HG02610 (cell line): ENCODE measurements at regions not wholly inside any gene's neighbourhood (a gene's known extent, or its start where the extent isn't known, plus 50 kb on each side); places are given as distances from the start of the nearest gene placed in this dataset.

Experiments used
- ATAC-seq: cut with Tn5 transposase; IDR thresholded peaks from one replicate; pipeline ENCODE4 v1.9.1; 2021; ENCODE audit warnings: mild to moderate bottlenecking, moderate library complexity; ENCODE audit not compliant: unreplicated experiment

DNA sequence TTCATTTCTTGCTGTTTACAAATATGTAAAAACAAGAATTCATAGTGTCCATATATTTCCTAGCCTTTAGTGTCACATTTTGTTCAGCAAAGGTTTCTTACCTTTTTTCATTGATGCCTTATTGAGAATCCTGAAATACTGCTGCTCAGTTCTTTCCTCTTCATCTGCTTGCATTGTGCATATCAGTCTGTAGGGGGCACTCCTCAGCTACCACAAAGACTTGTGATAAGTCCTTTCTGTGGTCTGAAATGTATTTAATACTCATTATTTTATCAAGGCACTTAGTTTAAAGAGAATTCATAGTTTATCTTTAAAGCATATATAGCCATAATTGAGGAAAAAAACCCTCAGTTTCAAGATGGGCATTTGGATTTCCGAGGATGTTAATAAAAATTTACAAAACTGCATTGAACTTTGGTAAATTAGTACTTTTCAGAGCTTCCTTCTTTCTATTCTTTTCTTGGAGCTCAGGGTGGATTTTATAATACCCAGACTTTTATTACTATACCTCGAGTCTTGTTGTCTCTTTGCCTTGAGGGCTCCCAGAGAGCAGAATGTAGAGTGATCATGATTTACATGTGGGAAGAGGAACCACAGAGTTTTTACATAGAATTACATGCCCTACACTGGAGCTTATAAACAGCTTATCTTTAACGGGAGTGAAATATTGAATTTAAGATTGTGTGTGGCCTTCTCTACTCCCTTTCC is 570.1 kb downstream of the PLCL1 start:
- ATAC-seq, result no peak

GRCh38 chr2:198371921-198372543 is 567.6 kb downstream of the PLCL1 start:
- ATAC-seq, result peak; percentile 98

- ATAC-seq, result no peak
Observed at GRCh38 chr2:198371329-198371728, 566.9 kb downstream of the PLCL1 start.

GRCh38 chr2:198368089-198368488 is 563.7 kb downstream of the PLCL1 start:
- no peak for ATAC-seq

- ATAC-seq, result no peak
Observed at GRCh38 chr2:198362740-198363139, 558.3 kb downstream of the PLCL1 start.

DNA sequence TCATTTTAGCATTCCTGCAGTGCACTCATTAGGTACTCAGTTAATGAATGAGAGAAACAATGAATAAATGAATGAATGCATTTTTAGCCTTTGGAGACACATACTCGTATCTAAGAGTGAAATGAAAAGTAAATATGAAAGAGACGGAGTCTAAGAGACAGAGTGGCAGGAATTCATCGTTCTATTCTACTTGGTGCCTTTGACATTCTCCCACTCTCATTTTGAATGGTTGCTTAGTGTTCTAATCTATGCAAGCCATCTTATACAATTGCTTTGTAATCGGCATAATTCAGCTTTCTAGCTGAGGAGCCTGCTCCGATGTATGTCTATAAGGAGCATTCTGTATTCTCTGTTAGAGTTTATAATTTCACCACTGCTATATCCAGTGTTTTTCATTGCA is 554.9 kb downstream of the PLCL1 start:
- ATAC-seq, result no peak

DNA sequence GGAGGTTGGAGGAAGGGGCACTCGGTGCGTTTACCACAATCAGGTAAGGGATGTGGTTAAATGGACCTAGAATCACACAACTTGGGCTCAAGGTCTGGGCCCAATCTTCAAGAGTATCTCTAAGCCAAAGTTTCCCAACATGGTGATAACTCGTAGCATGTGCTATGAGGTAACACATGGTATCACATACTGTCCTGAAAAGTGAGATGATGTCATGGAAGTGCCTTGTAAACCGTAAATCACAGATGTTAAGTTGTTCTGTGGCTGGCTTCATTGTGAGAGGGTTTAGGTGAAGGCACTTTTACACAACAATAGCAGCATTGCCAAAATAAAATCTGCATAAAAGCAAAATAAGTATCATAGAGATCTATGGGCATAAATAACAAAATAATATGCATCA is 551.8 kb downstream of the PLCL1 start:
- ATAC-seq, result no peak

GRCh38 chr2:198351647-198352046 is 547.3 kb downstream of the PLCL1 start:
- ATAC-seq, result no peak

DNA sequence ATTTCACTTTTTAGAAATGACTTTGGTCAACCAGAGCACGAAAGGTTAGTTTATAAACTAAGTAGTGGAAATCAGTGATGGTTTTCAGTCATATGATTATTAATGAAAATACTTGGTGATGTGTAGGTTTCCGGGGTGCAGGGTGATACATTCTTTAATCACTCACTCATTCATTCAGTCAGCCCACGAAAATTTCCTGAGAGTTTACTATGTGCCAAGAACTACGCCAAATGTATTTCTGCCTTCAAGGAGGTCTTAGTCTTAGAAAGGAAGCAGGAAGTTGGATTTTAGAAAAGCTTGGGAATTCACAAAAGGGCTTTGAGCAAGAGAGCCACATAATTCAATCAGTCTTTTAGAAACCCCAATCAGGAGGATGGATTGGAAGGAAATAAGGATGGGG is 543.6 kb downstream of the PLCL1 start:
- no peak for ATAC-seq

DNA sequence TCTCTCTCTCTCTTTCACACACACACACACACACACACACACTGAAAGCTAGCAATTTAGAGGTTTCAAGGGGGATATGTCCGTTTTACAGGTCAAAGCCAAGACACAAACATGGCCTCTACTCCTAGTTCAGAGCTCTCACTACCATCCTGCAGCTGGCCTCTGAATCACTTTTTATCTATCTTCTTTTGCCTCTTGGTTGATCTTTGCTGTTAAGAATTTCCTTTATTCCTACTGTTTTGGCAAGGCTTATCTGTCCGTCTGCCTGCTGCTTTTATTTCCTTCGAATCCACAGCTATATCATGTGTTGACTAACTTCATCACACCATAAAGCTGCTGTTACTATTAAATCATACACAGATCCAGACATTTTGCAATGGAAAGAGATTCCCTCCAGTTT is 543.0 kb downstream of the PLCL1 start:
- ATAC-seq, result no peak

- ATAC-seq, result no peak
Observed at GRCh38 chr2:198343471-198343870, 539.1 kb downstream of the PLCL1 start.

- ATAC-seq, result no peak
Observed at GRCh38 chr2:198340846-198341245, 536.5 kb downstream of the PLCL1 start.

- ATAC-seq, result no peak
Observed at GRCh38 chr2:198339116-198339515, 534.7 kb downstream of the PLCL1 start.

DNA sequence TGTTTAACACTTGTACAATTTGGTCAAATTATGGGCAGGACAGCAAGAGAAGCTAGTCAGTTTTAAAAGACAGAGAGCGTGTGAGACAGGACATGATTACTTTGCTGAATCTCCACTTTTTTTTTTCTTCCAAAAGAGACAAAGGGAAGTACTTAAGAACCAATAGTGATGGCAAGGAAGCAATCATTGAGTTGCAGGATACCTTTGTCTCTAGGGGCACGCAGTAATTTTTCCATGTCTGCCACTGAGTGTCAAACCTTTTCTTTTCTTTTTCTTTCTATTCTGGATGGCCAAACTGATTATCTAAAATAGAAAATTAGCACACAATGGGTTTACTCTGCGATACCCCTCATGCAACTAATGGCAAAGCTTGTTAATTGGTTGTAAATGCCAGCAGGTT is 533.0 kb downstream of the PLCL1 start:
- ATAC-seq, result no peak

- ATAC-seq, result no peak
Observed at GRCh38 chr2:198328454-198328853, 524.1 kb downstream of the PLCL1 start.

GRCh38 chr2:198327526-198327925 is 523.1 kb downstream of the PLCL1 start:
- no peak for ATAC-seq

GRCh38 chr2:198326431-198326830 is 522.0 kb downstream of the PLCL1 start:
- ATAC-seq, result peak; percentile 72

GRCh38 chr2:198325359-198325758 is 521.0 kb downstream of the PLCL1 start:
- ATAC-seq, result no peak

GRCh38 chr2:198324071-198324470 is 519.7 kb downstream of the PLCL1 start:
- no peak for ATAC-seq

DNA sequence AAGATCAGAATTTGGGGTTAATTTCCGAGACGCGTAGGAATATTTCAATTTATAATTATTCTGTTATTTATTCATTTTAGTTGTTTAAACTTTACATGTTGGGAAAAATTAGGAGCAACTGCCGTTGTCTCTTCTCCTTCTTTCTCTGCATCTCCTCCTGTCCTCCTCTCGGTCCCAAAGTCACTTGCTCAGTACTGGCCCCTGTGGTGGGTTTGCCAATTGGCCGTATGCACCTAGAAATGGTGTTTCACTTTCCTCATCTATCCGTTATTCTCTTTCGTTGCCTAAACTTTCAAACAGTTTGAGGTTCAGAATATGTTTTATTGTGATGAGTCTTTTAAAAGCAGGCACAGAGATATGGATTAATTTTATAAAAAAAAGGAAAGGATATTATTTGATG is 517.9 kb downstream of the PLCL1 start:
- ATAC-seq, result no peak

DNA sequence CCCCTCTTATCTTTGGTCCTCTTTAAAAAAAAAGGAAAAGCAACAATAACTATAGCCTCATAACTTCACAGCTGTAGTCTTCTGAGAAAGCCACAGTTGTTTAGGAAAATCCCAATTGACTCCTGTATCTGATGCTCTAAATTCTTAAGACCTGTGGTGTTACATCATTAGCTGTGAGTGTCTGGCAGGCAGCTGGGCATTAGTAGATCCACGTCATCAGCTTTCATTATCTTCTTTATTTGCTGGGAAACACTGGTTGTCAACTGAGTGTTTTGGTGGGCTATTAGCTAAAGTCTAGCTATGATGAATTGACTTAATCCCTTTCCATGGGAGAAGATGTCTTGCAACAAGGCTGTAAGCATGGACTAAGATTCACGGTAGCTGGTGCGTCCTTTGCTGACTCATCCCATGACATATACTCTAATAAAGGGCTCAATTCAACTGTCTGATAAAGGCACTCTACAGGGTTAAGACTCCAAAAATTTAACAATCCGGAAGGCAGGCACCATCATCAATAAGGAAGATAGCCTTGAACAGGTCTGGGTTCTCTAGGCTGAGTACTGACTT is 517.2 kb downstream of the PLCL1 start:
- ATAC-seq, result no peak

- ATAC-seq, result no peak
Observed at GRCh38 chr2:198316852-198317396, 512.5 kb downstream of the PLCL1 start.
